SH-SY5Y (cell line): ENCODE measurements at regions not wholly inside any gene's neighbourhood (a gene's known extent, or its start where the extent isn't known, plus 50 kb on each side); places are given as distances from the start of the nearest gene placed in this dataset.

Experiments used
- GATA2 ChIP-seq: IDR thresholded peaks from 2 replicates; pipeline ENCODE4 v1.6.1; 2011; ENCODE audit warnings: mild to moderate bottlenecking, low read depth, low read length
- GATA3 ChIP-seq: IDR thresholded peaks from 2 replicates; pipeline ENCODE4 v1.6.1; 2011; ENCODE audit warnings: low read depth, mild to moderate bottlenecking, low read length, moderate library complexity

- TF ChIP-seq GATA2 (no peak), GATA3 (no peak)
Observed at GRCh38 chr13:80547341-80547740, 206.4 kb upstream of the SPRY2 start.
